GM12874 (cell line): ENCODE measurements at regions not wholly inside any gene's neighbourhood (a gene's known extent, or its start where the extent isn't known, plus 50 kb on each side); places are given as distances from the start of the nearest gene placed in this dataset.

ENCODE experiments used
- TF ChIP-seq, protein P1 (sequence below): IDR thresholded peaks from 2 replicates; pipeline ENCODE4 v1.5.1; 2011; ENCODE audit warnings: low read depth, mild to moderate bottlenecking, control low read depth, low read length, moderate library complexity; ENCODE audit not compliant: insufficient read depth

GRCh38 chr2:142596334-142597088 lies 281.0 kb upstream of the KYNU start:
- TF ChIP-seq, protein P1, sequence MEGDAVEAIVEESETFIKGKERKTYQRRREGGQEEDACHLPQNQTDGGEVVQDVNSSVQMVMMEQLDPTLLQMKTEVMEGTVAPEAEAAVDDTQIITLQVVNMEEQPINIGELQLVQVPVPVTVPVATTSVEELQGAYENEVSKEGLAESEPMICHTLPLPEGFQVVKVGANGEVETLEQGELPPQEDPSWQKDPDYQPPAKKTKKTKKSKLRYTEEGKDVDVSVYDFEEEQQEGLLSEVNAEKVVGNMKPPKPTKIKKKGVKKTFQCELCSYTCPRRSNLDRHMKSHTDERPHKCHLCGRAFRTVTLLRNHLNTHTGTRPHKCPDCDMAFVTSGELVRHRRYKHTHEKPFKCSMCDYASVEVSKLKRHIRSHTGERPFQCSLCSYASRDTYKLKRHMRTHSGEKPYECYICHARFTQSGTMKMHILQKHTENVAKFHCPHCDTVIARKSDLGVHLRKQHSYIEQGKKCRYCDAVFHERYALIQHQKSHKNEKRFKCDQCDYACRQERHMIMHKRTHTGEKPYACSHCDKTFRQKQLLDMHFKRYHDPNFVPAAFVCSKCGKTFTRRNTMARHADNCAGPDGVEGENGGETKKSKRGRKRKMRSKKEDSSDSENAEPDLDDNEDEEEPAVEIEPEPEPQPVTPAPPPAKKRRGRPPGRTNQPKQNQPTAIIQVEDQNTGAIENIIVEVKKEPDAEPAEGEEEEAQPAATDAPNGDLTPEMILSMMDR, result no peak

DNA sequence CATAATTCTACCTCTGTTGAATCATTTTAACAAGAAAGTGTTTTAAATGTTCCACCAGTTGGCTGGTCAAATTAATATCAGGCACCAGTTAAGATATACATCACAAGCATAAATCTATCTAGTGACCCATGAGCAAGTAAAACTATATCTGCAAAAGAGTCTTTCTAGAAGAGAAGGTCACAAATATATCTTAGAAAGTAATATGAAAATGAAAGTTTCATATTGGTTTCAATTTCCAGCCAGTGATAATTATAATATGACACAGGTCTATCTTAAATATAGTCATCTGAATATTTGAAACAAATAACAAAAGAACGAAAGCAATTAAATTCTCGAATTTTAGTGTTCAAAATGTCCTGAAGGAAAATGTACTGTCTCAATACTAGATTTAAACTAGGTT lies 282.5 kb upstream of the KYNU start:
- TF ChIP-seq, protein P1, result no peak

- TF ChIP-seq, protein P1, result no peak
Observed at GRCh38 chr2:142592171-142592570, 285.3 kb upstream of the KYNU start.

DNA sequence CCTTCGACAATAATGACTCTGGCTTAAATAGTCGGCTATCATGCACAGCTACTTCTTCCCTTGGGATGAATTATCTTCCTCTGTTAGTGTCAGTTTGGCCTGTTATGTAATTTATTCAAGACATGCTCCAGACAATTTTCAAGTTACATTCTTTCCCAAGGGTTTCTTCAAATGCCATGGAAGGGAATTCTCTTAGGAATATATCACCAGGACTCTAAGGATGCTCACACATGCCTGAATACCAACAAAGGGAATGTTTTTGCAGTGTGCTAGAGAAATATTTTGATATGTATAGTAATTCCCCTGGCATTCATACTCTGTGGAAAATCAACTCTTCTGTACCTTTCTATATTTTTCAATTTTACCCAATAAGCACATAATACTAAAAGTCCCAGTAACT lies 286.0 kb upstream of the KYNU start:
- TF ChIP-seq, protein P1, result no peak

DNA sequence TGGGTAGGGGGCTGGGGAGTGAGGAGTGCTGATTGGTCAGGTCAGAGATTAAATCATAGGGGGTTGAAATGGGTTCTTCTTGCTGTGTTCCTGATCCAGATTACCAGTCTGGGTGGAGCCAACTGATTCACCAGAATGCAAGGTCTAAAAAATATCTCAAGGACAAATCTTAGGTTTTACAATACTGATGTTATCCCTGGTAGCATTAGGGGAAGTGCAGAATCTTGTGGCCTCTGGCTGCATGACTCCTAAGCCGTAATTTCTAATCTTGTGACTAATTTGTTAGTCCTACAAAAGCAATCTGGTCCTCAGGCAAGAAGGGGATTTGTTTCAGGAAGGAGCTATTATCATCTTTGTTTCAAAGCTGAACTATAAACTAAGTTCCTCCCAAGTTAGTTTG lies 289.2 kb upstream of the KYNU start:
- TF ChIP-seq, protein P1, result no peak

- TF ChIP-seq, protein P1, result no peak
Observed at GRCh38 chr2:142586693-142587580, 290.5 kb upstream of the KYNU start.

DNA sequence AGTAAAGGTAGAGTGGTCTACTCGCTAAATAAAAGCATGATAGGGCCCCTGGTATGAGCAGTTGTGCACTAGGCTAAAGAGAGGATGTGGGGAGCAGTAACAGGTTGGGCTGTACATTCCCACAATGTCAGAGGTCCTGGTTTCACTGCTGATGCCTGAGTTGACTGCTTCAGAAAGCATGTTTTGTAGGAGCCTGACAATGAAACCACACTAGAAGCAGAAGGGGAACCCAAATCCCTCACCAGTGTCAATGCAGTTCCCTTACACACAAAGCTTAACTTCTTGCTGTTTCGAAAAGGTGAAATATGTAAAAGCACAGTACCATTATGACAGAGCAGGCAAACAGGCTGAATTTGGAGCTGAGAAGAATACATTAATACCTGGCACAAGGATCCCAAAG lies 291.7 kb upstream of the KYNU start:
- TF ChIP-seq, protein P1, result no peak
